ENCODE measurements at regions not wholly inside any gene's neighbourhood (a gene's known extent, or its start where the extent isn't known, plus 50 kb on each side); places are given as distances from the start of the nearest gene placed in this dataset.

- no peak overlapping the region for H3K27ac ChIP-seq
- TF ChIP-seq CTCF (IDR thresholded peaks at IDR 0.05) = no peak
- no peaks in the 10 kb centered on the region for H3K36me3 ChIP-seq
- no peaks in the 10 kb centered on the region for H3K4me1 ChIP-seq (ENCODE audit: control insufficient read depth in 1 of 2, low read depth in 2 of 2)
- no peak for DNase-seq (ENCODE audit: low spot score)
- no peak overlapping the region for H3K4me3 ChIP-seq
- no peaks in the 10 kb centered on the region for H3K9me3 ChIP-seq
- H3K27me3 ChIP-seq (replicated peaks; ENCODE audit: insufficient read depth) = no peaks in the 10 kb centered on the region
- no peak for ATAC-seq (ENCODE audit: insufficient number of reproducible peaks, low FRiP score, low read depth)
Measured at GRCh38 chrX:88603237-88603636, 143.8 kb upstream of the CPXCR1 start.

GRCh38 chrX:88604433-88605221 lies 142.4 kb upstream of the CPXCR1 start:
- no peak for TF ChIP-seq CTCF (IDR thresholded peaks at IDR 0.05)
- Histone ChIP-seq H3K27me3 (replicated peaks; ENCODE audit: insufficient read depth) (no peaks in the 10 kb centered on the region), H3K27ac (no peak overlapping the region), H3K4me1 (ENCODE audit: control insufficient read depth in 1 of 2, low read depth in 2 of 2) (no peaks in the 10 kb centered on the region), H3K9me3 (no peaks in the 10 kb centered on the region), H3K4me3 (no peak overlapping the region), H3K36me3 (no peaks in the 10 kb centered on the region)
- DNase-seq (ENCODE audit: low spot score) (no peak), ATAC-seq (ENCODE audit: insufficient number of reproducible peaks, low FRiP score, low read depth) (no peak)

GRCh38 chrX:88605222-88605583 lies 141.8 kb upstream of the CPXCR1 start:
- ATAC-seq (ENCODE audit: insufficient number of reproducible peaks, low FRiP score, low read depth) = no peak
- no peak overlapping the region for H3K27ac ChIP-seq
- no peaks in the 10 kb centered on the region for H3K9me3 ChIP-seq
- no peaks in the 10 kb centered on the region for H3K27me3 ChIP-seq (replicated peaks; ENCODE audit: insufficient read depth)
- H3K4me3 ChIP-seq = no peak overlapping the region
- DNase-seq (ENCODE audit: low spot score) = no peak
- H3K4me1 ChIP-seq (ENCODE audit: control insufficient read depth in 1 of 2, low read depth in 2 of 2) = no peaks in the 10 kb centered on the region
- no peak for TF ChIP-seq CTCF (IDR thresholded peaks at IDR 0.05)
- no peaks in the 10 kb centered on the region for H3K36me3 ChIP-seq

- Histone ChIP-seq H3K36me3 (no peaks in the 10 kb centered on the region), H3K27me3 (replicated peaks; ENCODE audit: insufficient read depth) (no peaks in the 10 kb centered on the region), H3K9me3 (no peaks in the 10 kb centered on the region), H3K4me3 (peak overlapping the region; percentile 21), H3K4me1 (ENCODE audit: control insufficient read depth in 1 of 2, low read depth in 2 of 2) (no peaks in the 10 kb centered on the region), H3K27ac (no peak overlapping the region)
- DNase-seq (ENCODE audit: low spot score) (no peak), ATAC-seq (ENCODE audit: insufficient number of reproducible peaks, low FRiP score, low read depth) (no peak)
- no peak for TF ChIP-seq CTCF (IDR thresholded peaks at IDR 0.05)
Measured at GRCh38 chrX:88612870-88613329, 134.1 kb upstream of the CPXCR1 start.

- Histone ChIP-seq H3K27ac (no peak overlapping the region), H3K27me3 (replicated peaks; ENCODE audit: insufficient read depth) (no peaks in the 10 kb centered on the region), H3K9me3 (no peaks in the 10 kb centered on the region), H3K4me1 (ENCODE audit: control insufficient read depth in 1 of 2, low read depth in 2 of 2) (no peaks in the 10 kb centered on the region), H3K4me3 (no peak overlapping the region), H3K36me3 (no peaks in the 10 kb centered on the region)
- no peak for TF ChIP-seq CTCF (IDR thresholded peaks at IDR 0.05)
- ATAC-seq (ENCODE audit: insufficient number of reproducible peaks, low FRiP score, low read depth) (no peak), DNase-seq (ENCODE audit: low spot score) (no peak)
Measured at GRCh38 chrX:88613338-88613737, 133.7 kb upstream of the CPXCR1 start.

All from thoracic aorta (tissue), 2 donors.